ENCODE measurements at regions not wholly inside any gene's neighbourhood (a gene's known extent, or its start where the extent isn't known, plus 50 kb on each side); places are given as distances from the start of the nearest gene placed in this dataset.

DNA sequence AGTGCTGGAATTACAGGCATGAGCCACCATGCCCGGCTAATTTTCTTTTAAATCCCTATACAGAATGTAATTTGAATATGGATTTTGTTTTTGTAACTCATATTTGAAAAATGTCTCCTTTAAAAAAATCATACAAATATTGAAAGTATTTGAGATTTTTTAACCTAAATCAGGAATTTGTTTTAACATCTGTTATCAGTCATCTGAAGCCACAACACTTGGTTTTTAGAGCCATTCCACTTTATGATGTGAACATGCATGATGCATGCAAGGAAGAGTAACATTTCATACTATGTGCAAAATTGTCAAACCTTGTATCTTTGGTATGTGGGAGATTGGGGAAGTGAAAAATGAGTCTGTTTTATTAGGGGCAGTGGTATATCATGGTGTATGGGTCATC is 124.5 kb upstream of the AHI1 start:
- TF ChIP-seq POLR2A (IDR thresholded peaks at IDR 0.05), result no peak
- TF ChIP-seq, protein P1, sequence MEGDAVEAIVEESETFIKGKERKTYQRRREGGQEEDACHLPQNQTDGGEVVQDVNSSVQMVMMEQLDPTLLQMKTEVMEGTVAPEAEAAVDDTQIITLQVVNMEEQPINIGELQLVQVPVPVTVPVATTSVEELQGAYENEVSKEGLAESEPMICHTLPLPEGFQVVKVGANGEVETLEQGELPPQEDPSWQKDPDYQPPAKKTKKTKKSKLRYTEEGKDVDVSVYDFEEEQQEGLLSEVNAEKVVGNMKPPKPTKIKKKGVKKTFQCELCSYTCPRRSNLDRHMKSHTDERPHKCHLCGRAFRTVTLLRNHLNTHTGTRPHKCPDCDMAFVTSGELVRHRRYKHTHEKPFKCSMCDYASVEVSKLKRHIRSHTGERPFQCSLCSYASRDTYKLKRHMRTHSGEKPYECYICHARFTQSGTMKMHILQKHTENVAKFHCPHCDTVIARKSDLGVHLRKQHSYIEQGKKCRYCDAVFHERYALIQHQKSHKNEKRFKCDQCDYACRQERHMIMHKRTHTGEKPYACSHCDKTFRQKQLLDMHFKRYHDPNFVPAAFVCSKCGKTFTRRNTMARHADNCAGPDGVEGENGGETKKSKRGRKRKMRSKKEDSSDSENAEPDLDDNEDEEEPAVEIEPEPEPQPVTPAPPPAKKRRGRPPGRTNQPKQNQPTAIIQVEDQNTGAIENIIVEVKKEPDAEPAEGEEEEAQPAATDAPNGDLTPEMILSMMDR (IDR thresholded peaks at IDR 0.05), result no peak
- TF ChIP-seq EP300 (IDR thresholded peaks at IDR 0.05), result no peak
- no peak for TF ChIP-seq POLR2AphosphoS5 (IDR thresholded peaks at IDR 0.05)

All from sigmoid colon (tissue), 4 donors.